ENCODE measurements at regions not wholly inside any gene's neighbourhood (a gene's known extent, or its start where the extent isn't known, plus 50 kb on each side); places are given as distances from the start of the nearest gene placed in this dataset.
"Not testable (repeated sequence)": the region's sequence is repeated elsewhere in the genome, so short reads cannot be mapped to it uniquely, and the experiment has no call there.

DNA sequence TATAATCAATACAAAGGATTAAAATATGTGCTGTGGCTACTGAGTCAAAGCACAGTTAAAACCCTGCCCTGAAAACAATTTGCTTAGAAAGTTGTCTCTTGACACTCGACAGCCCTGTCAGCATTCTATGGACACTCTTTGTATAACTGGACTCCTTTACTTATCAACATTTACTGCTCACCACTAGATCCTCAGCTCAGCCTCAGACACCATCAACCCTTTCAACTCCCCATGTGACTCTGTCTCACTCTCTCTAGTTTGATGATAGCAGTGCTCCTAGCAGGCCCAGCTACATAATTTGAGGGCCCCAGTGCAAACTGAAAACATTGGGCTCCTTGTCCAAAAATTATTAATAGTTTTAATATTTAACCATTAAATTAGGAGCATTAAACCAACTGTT is 181.8 kb downstream of the TENT5A start:
- H3K4me3 ChIP-seq: no peak overlapping the region
- H3K27ac ChIP-seq: no peak overlapping the region

GRCh38 chr6:81568973-81569372 is 183.5 kb downstream of the TENT5A start:
- Histone ChIP-seq H3K27ac (no peak overlapping the region), H3K4me3 (no peak overlapping the region)

DNA sequence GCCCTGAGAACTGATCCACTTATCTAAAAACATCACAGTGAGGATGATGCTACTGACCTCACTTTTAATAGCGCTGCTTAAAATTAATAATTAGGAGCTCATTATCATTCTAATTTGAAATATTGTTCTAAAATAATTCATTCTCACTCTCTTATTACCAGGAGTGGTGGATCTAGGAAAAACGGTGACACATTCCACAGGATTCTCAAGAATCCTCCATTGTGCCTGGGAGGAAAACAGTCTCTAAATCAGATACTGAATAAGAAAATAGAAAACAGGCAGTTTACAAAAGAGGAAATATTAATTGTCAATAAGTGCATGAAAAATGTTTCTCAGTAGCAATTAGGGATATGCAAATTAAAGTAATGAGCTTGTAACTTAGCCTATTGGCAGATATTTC is 187.4 kb downstream of the TENT5A start:
- H3K4me3 ChIP-seq: no peak overlapping the region
- no peak overlapping the region for H3K27ac ChIP-seq

DNA sequence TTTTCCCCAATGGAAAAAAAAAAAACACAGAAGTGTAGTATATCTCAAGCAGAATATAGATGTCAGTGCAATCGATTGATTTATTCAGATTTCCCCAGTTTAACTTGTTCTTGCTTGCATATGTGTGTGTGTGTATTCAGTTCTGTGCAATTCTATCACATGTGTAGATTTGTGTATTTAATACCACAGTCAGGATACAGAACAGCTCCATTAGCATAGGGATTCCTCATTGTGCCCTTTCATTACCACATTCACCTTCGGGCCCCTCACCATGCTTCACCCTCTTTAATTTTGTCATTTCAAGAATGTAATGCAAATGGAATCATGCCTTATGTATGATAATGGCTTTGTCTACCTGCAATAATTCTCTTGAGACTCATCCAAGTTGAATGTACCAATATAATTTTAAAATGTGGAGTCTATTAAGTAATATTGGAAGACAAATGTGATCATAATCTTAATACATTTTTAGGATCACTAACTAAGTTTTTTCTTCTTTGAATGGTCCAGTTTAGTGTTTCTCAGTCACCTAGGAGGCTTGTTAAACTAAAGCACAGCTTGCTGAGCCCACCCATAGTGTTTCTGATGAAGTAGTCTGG is 187.9 kb downstream of the TENT5A start:
- no peak overlapping the region for H3K27ac ChIP-seq
- no peak overlapping the region for H3K4me3 ChIP-seq

GRCh38 chr6:81562169-81562568 is 190.3 kb downstream of the TENT5A start:
- no peak overlapping the region for H3K4me3 ChIP-seq
- H3K27ac ChIP-seq: peak overlapping the region in 2 of 21 experiments; percentile 26 to 35

- H3K4me3 ChIP-seq: no peak overlapping the region
- peak overlapping the region in 2 of 21 experiments; percentile 26 to 35 for H3K27ac ChIP-seq
Observed at GRCh38 chr6:81561731-81562130, 190.8 kb downstream of the TENT5A start.

DNA sequence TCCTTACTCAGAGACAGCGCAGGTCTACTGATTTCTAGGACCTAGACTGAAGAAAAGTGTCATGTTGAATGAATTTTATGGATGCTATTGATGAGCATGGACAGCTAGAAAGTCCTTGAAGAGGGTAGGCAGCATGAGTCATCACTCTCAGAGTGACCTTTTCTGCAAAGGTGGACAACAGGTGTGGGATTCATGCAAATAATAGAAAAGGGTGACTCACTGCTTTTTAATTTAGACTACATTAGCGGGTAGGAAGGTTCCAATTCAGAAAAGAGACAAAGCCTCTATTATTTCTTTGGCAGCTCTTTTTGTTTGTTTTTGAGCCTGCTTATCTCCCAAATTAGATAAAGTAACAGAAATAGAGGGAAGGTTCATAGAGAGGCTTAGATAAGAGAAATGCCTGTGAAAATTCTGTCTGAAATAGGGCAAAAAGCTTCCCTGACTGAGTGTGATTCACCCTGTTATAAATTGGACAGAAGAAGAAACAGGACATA is 191.4 kb downstream of the TENT5A start:
- peak overlapping the region in 1 of 21 experiments; percentile 26 for H3K27ac ChIP-seq

GRCh38 chr6:81557811-81558210 is 194.7 kb downstream of the TENT5A start:
- H3K27ac ChIP-seq: no peak overlapping the region

More for the DNA sequence above, 191.4 kb downstream of the TENT5A start:
- H3K4me3 ChIP-seq: no peak overlapping the region

DNA sequence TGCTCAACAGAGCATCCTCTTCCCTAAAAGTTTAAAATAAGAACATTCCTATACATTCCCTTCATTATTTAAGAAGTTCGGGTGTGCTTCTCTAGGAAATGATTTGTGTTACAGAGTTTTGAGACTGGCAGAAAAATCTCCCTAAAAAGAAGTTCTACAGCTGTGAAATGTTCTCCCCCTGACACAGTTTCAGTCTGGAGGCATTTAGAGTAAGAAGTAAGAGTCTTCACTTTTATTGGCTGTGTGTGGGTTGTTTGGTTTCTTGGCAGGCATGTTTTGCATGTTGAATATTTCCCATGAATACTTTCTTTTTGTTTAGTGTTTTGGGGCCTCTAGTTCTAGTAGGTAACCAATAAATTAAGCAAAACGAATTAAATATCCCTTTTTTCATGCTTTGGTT is 195.9 kb downstream of the TENT5A start:
- H3K27ac ChIP-seq: no peak overlapping the region

More at GRCh38 chr6:81557811-81558210, 194.7 kb downstream of the TENT5A start:
- no peak overlapping the region for H3K4me3 ChIP-seq

GRCh38 chr6:81553216-81553615 is 199.3 kb downstream of the TENT5A start:
- Histone ChIP-seq H3K4me3 (no peak overlapping the region), H3K27ac (no peak overlapping the region)

More for the DNA sequence above, 195.9 kb downstream of the TENT5A start:
- H3K4me3 ChIP-seq: no peak overlapping the region

DNA sequence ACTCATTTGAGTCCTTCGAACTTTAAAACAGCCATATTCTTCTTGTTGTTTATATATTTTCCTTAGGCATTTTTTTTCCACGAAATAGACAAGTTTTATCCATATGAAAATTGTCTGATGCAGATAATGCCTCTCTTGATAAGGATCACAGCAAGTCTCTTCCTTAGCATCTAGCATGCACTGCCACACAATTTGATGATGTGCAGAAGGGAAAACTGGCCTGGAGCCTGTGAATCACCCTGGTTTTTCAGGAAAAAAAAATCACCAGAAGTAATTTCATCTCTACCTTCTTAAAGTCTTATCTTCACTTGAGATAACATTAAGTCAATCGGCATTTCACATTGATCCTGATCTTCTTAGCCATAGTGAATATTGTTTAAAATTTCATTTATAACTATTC is 199.8 kb downstream of the TENT5A start:
- Histone ChIP-seq H3K27ac (no peak overlapping the region), H3K4me3 (no peak overlapping the region)

GRCh38 chr6:81547149-81547548 is 205.3 kb downstream of the TENT5A start:
- Histone ChIP-seq H3K4me3 (no peak overlapping the region), H3K27ac (no peak overlapping the region)

- no peak overlapping the region for H3K27ac ChIP-seq
Observed at GRCh38 chr6:81534934-81535465, 217.5 kb downstream of the TENT5A start.

GRCh38 chr6:81531869-81532561 is 220.5 kb downstream of the TENT5A start:
- Histone ChIP-seq H3K4me3 (no peak overlapping the region), H3K27ac (no peak overlapping the region)

More at GRCh38 chr6:81534934-81535465, 217.5 kb downstream of the TENT5A start:
- no peak overlapping the region for H3K4me3 ChIP-seq

DNA sequence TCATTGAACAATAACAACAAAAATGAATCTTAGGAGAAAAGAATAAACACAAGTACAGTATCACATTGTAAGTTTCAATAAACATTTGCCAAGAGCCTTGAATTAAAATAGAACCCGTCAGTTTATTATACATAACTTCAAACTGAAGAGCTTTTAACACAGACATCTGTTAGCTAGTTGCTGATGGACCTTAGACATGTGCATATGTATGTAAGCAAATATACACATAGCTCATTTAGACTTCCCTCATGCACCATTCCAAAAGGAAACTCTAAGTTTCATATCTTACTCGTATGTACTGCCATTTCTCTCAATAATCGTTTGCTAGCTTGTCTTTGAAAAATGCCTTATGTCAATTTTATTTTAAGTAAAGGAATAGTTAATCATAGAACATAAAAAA is 235.0 kb downstream of the TENT5A start:
- Histone ChIP-seq H3K4me3 (no peak overlapping the region), H3K27ac (no peak overlapping the region)

DNA sequence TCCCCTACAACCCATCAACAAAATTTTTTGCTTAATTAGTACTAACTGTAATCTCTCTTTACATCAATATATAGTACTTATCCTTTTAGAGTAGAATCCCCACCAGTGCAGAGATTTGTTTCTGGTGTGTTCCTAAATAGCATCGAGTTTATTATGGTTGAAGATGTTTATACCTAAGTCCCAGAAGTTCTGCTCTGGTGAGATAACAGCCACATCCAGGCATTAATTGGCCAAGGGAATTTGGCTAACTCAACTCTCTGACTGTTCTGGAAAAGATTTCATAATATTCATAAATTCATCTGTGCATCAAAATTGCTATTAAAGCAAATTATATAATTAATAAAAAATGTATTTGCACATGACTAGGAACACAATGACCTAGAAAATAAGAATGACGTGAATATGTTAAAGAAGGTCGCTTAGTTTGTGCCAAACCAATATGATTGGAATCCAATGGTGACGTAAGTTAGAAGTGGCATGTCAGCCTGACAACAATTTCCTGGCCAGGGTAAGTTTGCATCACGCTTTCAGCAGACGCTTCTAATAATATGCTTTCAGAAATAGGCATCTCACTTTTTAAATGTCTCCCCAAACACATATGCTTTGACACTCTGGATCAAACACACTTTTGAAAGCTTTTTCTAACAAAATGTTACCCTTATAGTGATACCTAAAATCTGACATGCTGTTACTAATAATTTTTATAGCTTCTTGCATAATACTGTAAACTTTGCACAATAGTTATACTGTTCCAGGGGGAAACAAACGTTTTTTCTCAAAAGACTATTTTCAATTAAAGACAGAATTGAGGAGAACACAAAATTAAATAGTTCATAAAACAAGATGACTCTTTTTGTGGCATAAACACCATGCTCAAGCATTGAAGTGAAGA is 236.7 kb downstream of the TENT5A start:
- H3K27ac ChIP-seq: peak overlapping the region in 1 of 21 experiments; percentile 11
- no peak overlapping the region for H3K4me3 ChIP-seq

DNA sequence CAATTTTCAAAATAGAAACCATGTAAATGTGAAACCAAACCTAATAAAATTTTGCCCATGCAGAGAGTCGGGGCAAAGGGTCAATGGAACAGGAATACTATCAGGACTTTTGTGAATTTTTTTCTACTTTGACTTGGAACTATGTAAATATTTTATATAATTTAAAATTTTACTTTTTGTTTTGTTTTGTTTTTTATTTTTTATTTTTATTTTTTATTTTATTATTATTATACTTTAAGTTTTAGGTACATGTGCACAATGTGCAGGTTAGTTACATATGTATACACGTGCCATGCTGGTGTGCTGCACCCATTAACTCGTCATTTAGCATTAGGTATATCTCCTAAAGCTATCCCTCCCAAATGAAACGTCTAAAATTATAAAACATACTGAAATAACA is 238.3 kb downstream of the TENT5A start:
- H3K27ac ChIP-seq, H3K4me3 ChIP-seq: not testable (repeated sequence)

DNA sequence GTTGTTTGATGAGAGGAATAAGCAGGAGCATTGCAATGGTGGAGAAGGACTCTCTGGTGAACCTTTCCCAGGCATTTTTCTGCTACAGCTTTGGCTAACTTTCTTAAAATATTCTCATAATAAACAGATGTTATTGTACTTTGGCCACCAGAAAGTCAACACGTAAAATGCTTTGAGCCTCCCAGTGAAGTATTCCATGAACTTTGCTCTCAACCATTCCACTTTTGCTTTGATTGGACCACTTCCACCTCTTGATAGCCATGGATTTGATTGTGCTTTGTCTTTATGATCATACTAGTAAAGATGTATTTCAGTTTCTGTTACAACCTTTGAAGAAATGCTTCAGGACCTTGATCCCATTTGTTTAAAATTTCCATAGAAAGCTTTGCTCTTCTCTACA is 241.1 kb downstream of the TENT5A start:
- no peak overlapping the region for H3K4me3 ChIP-seq
- H3K27ac ChIP-seq: no peak overlapping the region

DNA sequence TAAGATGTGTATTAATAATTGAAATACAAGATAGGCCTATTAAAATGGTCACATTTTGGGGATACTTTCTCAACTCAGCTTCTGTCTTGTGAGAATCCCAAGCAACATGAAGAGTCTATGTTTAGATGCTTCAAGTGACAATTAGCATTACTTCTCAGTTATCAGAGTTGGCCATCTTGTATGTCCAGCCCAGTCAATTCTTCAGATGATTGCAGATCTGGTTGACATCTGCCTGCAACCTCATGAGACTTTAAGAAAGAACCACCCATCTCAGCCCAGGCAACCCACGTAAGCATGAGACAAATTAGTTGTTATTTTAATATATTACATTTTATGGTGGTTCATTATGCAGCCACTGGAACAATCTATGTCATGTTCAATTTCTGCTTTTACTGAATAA is 256.5 kb downstream of the TENT5A start:
- Histone ChIP-seq H3K4me3 (no peak overlapping the region), H3K27ac (no peak overlapping the region)

DNA sequence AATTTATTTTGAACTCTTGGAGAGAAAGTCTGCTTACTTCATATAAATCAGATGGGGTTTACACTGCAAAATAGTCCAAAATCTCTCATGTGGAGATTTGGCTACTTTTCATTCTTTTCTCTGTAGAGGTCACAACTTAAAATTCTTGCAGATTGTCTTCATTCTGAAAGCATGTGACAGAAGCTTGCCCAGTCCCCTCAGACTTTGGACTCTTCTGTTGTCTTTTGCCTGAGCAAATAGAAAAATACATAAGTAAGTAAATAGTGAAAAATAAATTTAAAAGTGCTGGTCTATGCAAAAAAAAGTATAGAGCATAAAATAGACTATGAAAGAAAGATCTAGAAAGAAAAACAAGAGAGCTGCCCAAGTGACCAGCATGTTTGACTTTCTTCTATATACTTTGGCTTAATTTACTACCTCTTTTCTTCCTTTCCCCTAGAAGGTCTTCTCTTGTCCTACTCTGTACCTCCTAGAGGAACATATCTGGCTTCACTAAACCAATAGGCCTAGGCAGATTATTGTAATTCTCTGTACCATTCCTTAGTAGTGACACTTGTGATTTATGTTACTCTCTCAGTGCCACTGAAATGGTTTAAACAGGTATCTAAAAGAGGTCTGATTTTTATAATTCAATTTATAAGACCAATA is 260.9 kb downstream of the TENT5A start:
- Histone ChIP-seq H3K4me3 (no peak overlapping the region), H3K27ac (no peak overlapping the region)

Measured in skin epidermis (tissue), 12 donors.